K562 (cell line): ENCODE measurements at regions not wholly inside any gene's neighbourhood (a gene's known extent, or its start where the extent isn't known, plus 50 kb on each side); places are given as distances from the start of the nearest gene placed in this dataset.

Experiments
- ATAC-seq: fragments of 200-7000 bp; cut with Tn5 transposase; 3 replicates; pipeline ENCODE4 v1.9.1; 2020; ENCODE audit warnings: moderate library complexity
- BruUV-seq: library from RNA; stranded (reverse); fragments of 400-500 nt; replicated peaks from 2 replicates; lab custom pipeline; 2021; lab: Mats Ljungman, UMichigan
- CTCF ChIA-PET: fragments of 300-600 bp; formaldehyde crosslinking; extraction: SDS; loops from one replicate; lab custom pipeline; 2021; ENCODE audit warnings: low intra/inter-chr PET ratio; lab: Yijun Ruan, JAX
- POLR2A ChIA-PET: fragments of 300-600, 350-650 bp; sonication (Branson Sonifier 250); formaldehyde crosslinking; extraction: SDS; loops from one replicate; lab custom pipeline; 2021; ENCODE audit warnings: antibody characterized with exemption, inconsistent platforms; lab: Yijun Ruan, JAX
- DNase-seq, 4 experiments: peaks; one replicate each; pipeline versions ENCODE4 v3.0.0 to v3.0.0-alpha.2; 2011 to 2018; ENCODE audit warnings: low spot score in 3 of 4, mixed read lengths in 3 of 4; ENCODE audit errors: extremely low read depth in 1 of 4
- FAIRE-seq: peaks from 2 replicates; lab custom pipeline; 2011; peaks lifted over from hg19 to GRCh38; lab: Jason Lieb, UNC
- H2AFZ ChIP-seq: 2 replicates; pipeline ENCODE4 v1.6.0; 2011; ENCODE audit warnings: low read depth, low read length, control low read depth, inconsistent platforms
- H3K27ac ChIP-seq: fragments of 200-600 bp; 3 replicates; pipeline ENCODE4 v1.8.0; 2011; ENCODE audit warnings: low read depth, mild to moderate bottlenecking, control low read depth, inconsistent platforms, low read length, moderate library complexity, mixed read lengths; ENCODE audit errors: extremely low read depth
- H3K27me3 ChIP-seq, 2 experiments: fragments of 300-600 bp in 1 of 2; 2 replicates in 1 of 2; 3 replicates in 1 of 2; pipeline versions ENCODE4 v1.6.0 to v1.8.0; 2011; ENCODE audit warnings: inconsistent platforms in 2 of 2, low read length in 2 of 2, mild to moderate bottlenecking in 1 of 2, mixed read lengths in 1 of 2, moderate library complexity in 1 of 2; ENCODE audit not compliant: control insufficient read depth in 2 of 2, insufficient read depth in 2 of 2
- H3K36me3 ChIP-seq: fragments of 300-600 bp; 3 replicates; pipeline ENCODE4 v1.8.0; 2011; ENCODE audit warnings: mild to moderate bottlenecking, low read length, inconsistent platforms; ENCODE audit not compliant: control insufficient read depth, insufficient read depth
- H3K4me1 ChIP-seq, 2 experiments: fragments of 200-600 bp in 1 of 2; replicated peaks in 1 of 2; 2 replicates in 1 of 2; 3 replicates in 1 of 2; pipeline versions ENCODE4 v1.5.1 to v1.8.0; 2011; ENCODE audit warnings: inconsistent platforms in 2 of 2, low read length in 2 of 2, mild to moderate bottlenecking in 1 of 2, mixed read lengths in 1 of 2, moderate library complexity in 1 of 2; ENCODE audit not compliant: control insufficient read depth in 2 of 2, insufficient read depth in 2 of 2
- H3K4me2 ChIP-seq: 2 replicates; pipeline ENCODE4 v1.6.1; 2011; ENCODE audit warnings: low read length, control low read depth, inconsistent platforms, mixed read lengths; ENCODE audit not compliant: insufficient read depth
- H3K4me3 ChIP-seq: fragments of 200-600 bp; sonication (generic), shearing (Covaris generic); 2 replicates; pipeline ENCODE4 v1.5.1; 2016; ENCODE audit warnings: control low read depth, inconsistent platforms
- H3K79me2 ChIP-seq: fragments of 200-600 bp; 3 replicates; pipeline ENCODE4 v1.8.0; 2011; ENCODE audit warnings: low read length, inconsistent platforms; ENCODE audit not compliant: control insufficient read depth, insufficient read depth
- H3K9ac ChIP-seq, 2 experiments: 2 replicates each; pipeline versions ENCODE4 v1.6.0 to v1.6.1; 2011; ENCODE audit warnings: low read depth in 2 of 2, low read length in 2 of 2, control low read depth in 1 of 2, inconsistent platforms in 1 of 2, mild to moderate bottlenecking in 1 of 2, mixed read lengths in 1 of 2; ENCODE audit not compliant: insufficient read depth in 1 of 2
- H3K9me1 ChIP-seq: one replicate; pipeline ENCODE4 v1.6.0; 2011; ENCODE audit warnings: inconsistent platforms, mild to moderate bottlenecking, low read length, moderate library complexity; ENCODE audit not compliant: control insufficient read depth, insufficient read depth
- H3K9me3 ChIP-seq: replicated peaks from 2 replicates; pipeline ENCODE4 v1.5.1; 2011; ENCODE audit warnings: low read depth, low read length, inconsistent platforms; ENCODE audit not compliant: control insufficient read depth, insufficient read depth
- H4K20me1 ChIP-seq: replicated peaks from 2 replicates; pipeline ENCODE4 v1.6.1; 2011; ENCODE audit warnings: low read length, inconsistent platforms, mixed read lengths; ENCODE audit not compliant: control insufficient read depth, insufficient read depth
- REST ChIP-seq, 2 experiments: fragments of 450-650 bp; formaldehyde crosslinking in 1 of 2; IDR thresholded peaks; 2 replicates each; pipeline versions ENCODE4 v1.4.0 to v1.6.1; 2014 to 2020; ENCODE audit warnings: mild to moderate bottlenecking in 2 of 2, borderline replicate concordance in 1 of 2, low read depth in 1 of 2
- WGBS: fragments of 100-300 bp; shearing (Covaris generic); methylation state at CpG from one replicate; pipeline ENCODE4 v1.1.6; 2016; ENCODE audit warnings: low coverage, mixed read lengths; ENCODE audit not compliant: insufficient coverage; ENCODE audit errors: missing lambda C conversion rate; 5-methylcytosine and 5-hydroxymethylcytosine counted together
- in situ Hi-C: fragments of 300-500 bp; cut with MboI; formaldehyde crosslinking; loops from 4 replicates; pipeline ENCODE4 v1.15.0; 2018; ENCODE audit warnings: inconsistent platforms, mixed read lengths
- intact Hi-C: fragments of 100-400 bp; cut with micrococcal nuclease; formaldehyde crosslinking; loops from 2 replicates; pipeline ENCODE4 v1.14.2; 2022
- TF ChIP-seq, protein P1 (sequence below): IDR thresholded peaks from 2 replicates; pipeline ENCODE4 v1.6.1; 2016; ENCODE audit warnings: missing genetic modification characterization, missing compliant biosample characterization

GRCh38 chr7:69090936-69091335 lies 507.3 kb upstream of the AUTS2 start:
- Histone ChIP-seq H4K20me1 (no peaks in the 10 kb centered on the region), H3K4me1 (no peaks in the 10 kb centered on the region), H3K9ac (no peak overlapping the region), H3K9me1 (no peaks in the 10 kb centered on the region), H3K36me3 (no peaks in the 10 kb centered on the region), H3K27me3 (no peaks in the 10 kb centered on the region), H3K4me2 (no peak overlapping the region), H3K9me3 (no peaks in the 10 kb centered on the region; the same call in none of the 2 replicates), H3K4me3 (no peak overlapping the region), H2AFZ (no peak overlapping the region), H3K27ac (no peak overlapping the region), H3K79me2 (no peaks in the 10 kb centered on the region)
- in situ Hi-C loops (no loop called here), intact Hi-C loops (no loop called here)
- 0% methylated on average over 4 of the region's 4 CpGs for WGBS
- no TSS peak for BruUV-seq
- TF ChIP-seq, protein P1, sequence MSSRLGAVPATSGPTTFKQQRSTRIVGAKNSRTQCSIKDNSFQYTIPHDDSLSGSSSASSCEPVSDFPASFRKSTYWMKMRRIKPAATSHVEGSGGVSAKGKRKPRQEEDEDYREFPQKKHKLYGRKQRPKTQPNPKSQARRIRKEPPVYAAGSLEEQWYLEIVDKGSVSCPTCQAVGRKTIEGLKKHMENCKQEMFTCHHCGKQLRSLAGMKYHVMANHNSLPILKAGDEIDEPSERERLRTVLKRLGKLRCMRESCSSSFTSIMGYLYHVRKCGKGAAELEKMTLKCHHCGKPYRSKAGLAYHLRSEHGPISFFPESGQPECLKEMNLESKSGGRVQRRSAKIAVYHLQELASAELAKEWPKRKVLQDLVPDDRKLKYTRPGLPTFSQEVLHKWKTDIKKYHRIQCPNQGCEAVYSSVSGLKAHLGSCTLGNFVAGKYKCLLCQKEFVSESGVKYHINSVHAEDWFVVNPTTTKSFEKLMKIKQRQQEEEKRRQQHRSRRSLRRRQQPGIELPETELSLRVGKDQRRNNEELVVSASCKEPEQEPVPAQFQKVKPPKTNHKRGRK (tag) = peak; percentile 4; the same call in 1 of the 2 replicates
- TF ChIP-seq REST (IDR thresholded peaks at IDR 0.05; ENCODE audit: borderline replicate concordance) (no peak), REST (CRISPR knock-in tag; IDR thresholded peaks at IDR 0.05; ENCODE audit: low read depth) (no peak)
- ChIA-PET CTCF (no interaction called here), POLR2A (interaction anchor here (0.7 kb wide), 1 partner anchor 20 kb away, joined by 3 read pairs; no protein-coding TSS in a partner anchor)
- ATAC-seq (no peak), DNase-seq (no peak), FAIRE-seq (no peak)
